ENCODE measurements at regions not wholly inside any gene's neighbourhood (a gene's known extent, or its start where the extent isn't known, plus 50 kb on each side); places are given as distances from the start of the nearest gene placed in this dataset.

GRCh38 chr4:105092768-105093167, 53.9 kb upstream of the TET2 start:
- TF ChIP-seq RCOR1 (IDR thresholded peaks at IDR 0.05; ENCODE audit: low read depth, low read length) (no peak), CTCF (IDR thresholded peaks at IDR 0.05) (no peak), POLR2A (IDR thresholded peaks at IDR 0.05; ENCODE audit: low read length) (no peak), MAZ (IDR thresholded peaks at IDR 0.05; ENCODE audit: borderline replicate concordance, low read depth, low read length) (no peak), NR3C1 (IDR thresholded peaks at IDR 0.05) (no peak), USF2 (IDR thresholded peaks at IDR 0.05) (no peak), HDAC2 (IDR thresholded peaks at IDR 0.05) (no peak), MAX (IDR thresholded peaks at IDR 0.05) (no peak), PBX3 (IDR thresholded peaks at IDR 0.05) (no peak), JUNB (IDR thresholded peaks at IDR 0.05) (no peak)

Data from A549 (cell line).